SJCRH30 (cell line): ENCODE measurements at regions not wholly inside any gene's neighbourhood (a gene's known extent, or its start where the extent isn't known, plus 50 kb on each side); places are given as distances from the start of the nearest gene placed in this dataset.

Experiments used
- DNase-seq, 2 experiments: peaks; one replicate each; pipeline ENCODE4 v3.0.0-alpha.2; 2015 to 2020
- H3K27ac ChIP-seq: fragments of 250-450 bp; sonication (Bioruptor Pico); 2 replicates; pipeline ENCODE4 v1.5.1; 2020; ENCODE audit warnings: mild to moderate bottlenecking, moderate library complexity
- H3K27me3 ChIP-seq: fragments of 250-450 bp; sonication (Bioruptor Pico); 2 replicates; pipeline ENCODE4 v1.5.1; 2020; ENCODE audit warnings: mild to moderate bottlenecking, moderate library complexity
- H3K36me3 ChIP-seq: fragments of 250-450 bp; sonication (Bioruptor Pico); 2 replicates; pipeline ENCODE4 v1.5.1; 2020; ENCODE audit warnings: mild to moderate bottlenecking, moderate library complexity
- H3K4me1 ChIP-seq: fragments of 250-450 bp; sonication (Bioruptor Pico); 2 replicates; pipeline ENCODE4 v1.5.1; 2020; ENCODE audit warnings: mild to moderate bottlenecking, moderate library complexity
- H3K4me3 ChIP-seq: fragments of 250-450 bp; sonication (Bioruptor Pico); 2 replicates; pipeline ENCODE4 v1.5.1; 2020; ENCODE audit warnings: mild to moderate bottlenecking, moderate library complexity
- H3K9me3 ChIP-seq: fragments of 250-450 bp; sonication (Bioruptor Pico); replicated peaks from 2 replicates; pipeline ENCODE4 v1.5.1; 2020; ENCODE audit warnings: mild to moderate bottlenecking, moderate library complexity

DNA sequence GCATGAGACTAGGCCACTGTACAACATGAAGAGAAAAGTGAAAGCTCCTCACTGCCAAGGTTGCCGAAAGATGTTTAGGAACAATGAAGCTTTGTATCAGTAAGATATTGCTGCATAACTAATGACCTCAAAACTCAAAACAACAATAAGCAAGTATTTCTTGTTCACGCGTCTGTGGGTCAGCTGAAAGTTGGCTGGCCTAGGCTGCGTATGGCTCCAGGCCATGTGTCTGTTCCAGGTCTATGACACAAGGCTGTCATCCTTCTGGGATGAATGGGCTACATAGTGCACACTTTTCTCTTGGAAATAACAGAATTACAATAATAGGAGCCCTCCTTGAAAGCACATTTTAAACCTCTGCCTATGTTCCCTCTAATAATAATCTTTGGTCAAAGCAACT, 515.9 kb downstream of the PLPP3 start:
- no peaks in the 10 kb centered on the region for H3K27me3 ChIP-seq
- no peaks in the 10 kb centered on the region for H3K36me3 ChIP-seq

GRCh38 chr1:56062625-56063024, 516.7 kb downstream of the PLPP3 start:
- Histone ChIP-seq H3K9me3 (no peaks in the 10 kb centered on the region), H3K4me1 (no peaks in the 10 kb centered on the region), H3K36me3 (no peaks in the 10 kb centered on the region), H3K27ac (no peak overlapping the region), H3K27me3 (no peaks in the 10 kb centered on the region), H3K4me3 (no peak overlapping the region)
- no peak for DNase-seq

More for the DNA sequence above, 515.9 kb downstream of the PLPP3 start:
- Histone ChIP-seq H3K27ac (no peak overlapping the region), H3K4me1 (no peaks in the 10 kb centered on the region), H3K4me3 (no peak overlapping the region), H3K9me3 (no peaks in the 10 kb centered on the region)
- no peak for DNase-seq

DNA sequence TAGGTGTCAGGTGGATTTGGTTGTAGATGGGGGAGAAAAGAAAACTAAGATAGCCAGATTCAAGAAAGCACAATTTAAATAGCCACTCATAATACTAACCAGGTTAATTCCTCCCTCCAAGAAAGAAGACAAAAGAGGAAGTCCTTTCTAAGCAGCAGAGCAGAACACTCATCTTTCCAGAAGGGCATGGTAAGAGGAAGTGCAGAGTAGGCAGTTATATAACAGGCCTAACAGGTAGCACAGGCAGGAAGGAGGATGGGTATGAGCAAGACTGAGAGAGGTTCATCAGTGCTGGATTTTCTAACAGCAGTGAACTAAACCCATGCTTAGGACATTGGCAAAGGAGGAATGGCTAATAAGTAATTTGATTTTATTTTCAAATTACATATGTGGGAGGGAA, 517.5 kb downstream of the PLPP3 start:
- Histone ChIP-seq H3K9me3 (no peaks in the 10 kb centered on the region), H3K36me3 (no peaks in the 10 kb centered on the region), H3K27me3 (no peaks in the 10 kb centered on the region), H3K4me1 (no peaks in the 10 kb centered on the region), H3K4me3 (no peak overlapping the region), H3K27ac (no peak overlapping the region)
- DNase-seq = no peak

- Histone ChIP-seq H3K4me1 (no peaks in the 10 kb centered on the region), H3K36me3 (no peaks in the 10 kb centered on the region), H3K27ac (no peak overlapping the region), H3K27me3 (no peaks in the 10 kb centered on the region), H3K9me3 (no peaks in the 10 kb centered on the region), H3K4me3 (no peak overlapping the region)
- DNase-seq = no peak
These were observed 518.5 kb downstream of the PLPP3 start for GRCh38 chr1:56060906-56061305.

- Histone ChIP-seq H3K4me3 (no peak overlapping the region), H3K4me1 (no peaks in the 10 kb centered on the region), H3K27ac (no peak overlapping the region), H3K36me3 (no peaks in the 10 kb centered on the region), H3K9me3 (no peaks in the 10 kb centered on the region), H3K27me3 (no peaks in the 10 kb centered on the region)
- DNase-seq = no peak
These were observed 521.6 kb downstream of the PLPP3 start for GRCh38 chr1:56057466-56058405.

GRCh38 chr1:56056438-56057287, 522.7 kb downstream of the PLPP3 start:
- DNase-seq = no peak

GRCh38 chr1:56054959-56055358, 524.4 kb downstream of the PLPP3 start:
- DNase-seq = no peak
- no peaks in the 10 kb centered on the region for H3K27me3 ChIP-seq
- H3K4me1 ChIP-seq = no peaks in the 10 kb centered on the region
- no peaks in the 10 kb centered on the region for H3K9me3 ChIP-seq
- H3K27ac ChIP-seq = no peak overlapping the region
- H3K4me3 ChIP-seq = no peak overlapping the region
- no peaks in the 10 kb centered on the region for H3K36me3 ChIP-seq

More at GRCh38 chr1:56056438-56057287, 522.7 kb downstream of the PLPP3 start:
- Histone ChIP-seq H3K9me3 (no peaks in the 10 kb centered on the region), H3K27ac (no peak overlapping the region), H3K4me3 (no peak overlapping the region), H3K36me3 (no peaks in the 10 kb centered on the region), H3K27me3 (no peaks in the 10 kb centered on the region), H3K4me1 (no peaks in the 10 kb centered on the region)

DNA sequence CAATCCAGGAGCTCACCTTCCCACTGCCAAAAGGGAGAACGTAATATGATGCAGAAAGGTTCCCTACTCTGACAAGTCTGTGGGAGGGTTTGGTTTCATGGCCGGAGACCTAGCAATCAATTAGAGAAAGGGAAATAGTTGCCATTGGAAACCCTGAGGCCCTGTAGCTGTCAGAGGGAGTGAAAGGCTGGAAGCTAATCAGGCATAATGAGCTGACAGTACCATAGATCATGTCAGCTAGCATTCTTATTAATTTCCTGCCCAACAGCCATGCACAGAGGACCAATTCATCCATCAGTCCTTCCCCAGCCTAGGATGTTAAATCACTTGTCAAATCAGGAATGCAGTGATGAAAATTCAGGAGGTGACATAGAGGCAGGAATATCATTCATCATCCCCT, 527.3 kb downstream of the PLPP3 start:
- no peak for DNase-seq
- H3K27me3 ChIP-seq = no peaks in the 10 kb centered on the region
- no peak overlapping the region for H3K27ac ChIP-seq
- H3K36me3 ChIP-seq = no peaks in the 10 kb centered on the region
- no peak overlapping the region for H3K4me3 ChIP-seq
- no peaks in the 10 kb centered on the region for H3K9me3 ChIP-seq
- H3K4me1 ChIP-seq = no peaks in the 10 kb centered on the region

DNA sequence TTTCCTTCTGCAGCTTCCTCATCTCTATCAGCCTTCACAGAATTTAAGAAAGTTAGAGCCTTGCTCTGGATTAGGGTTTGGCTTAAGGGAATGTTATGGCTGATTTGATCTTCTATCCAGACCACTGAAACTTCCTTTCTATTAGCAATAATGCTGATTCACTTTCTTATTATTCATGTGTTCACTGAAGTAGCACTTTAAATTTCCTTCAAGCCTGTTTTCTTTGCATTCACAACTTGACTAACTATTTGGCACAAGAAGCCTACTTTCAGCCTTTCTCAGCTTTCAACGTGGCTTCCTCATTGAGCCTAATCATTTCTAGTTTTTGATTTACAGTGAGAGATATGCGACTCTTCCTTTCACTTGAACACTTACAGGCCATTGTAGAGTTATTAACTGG, 528.5 kb downstream of the PLPP3 start:
- H3K4me3 ChIP-seq = no peak overlapping the region
- no peak for DNase-seq
- H3K9me3 ChIP-seq = no peaks in the 10 kb centered on the region
- no peaks in the 10 kb centered on the region for H3K4me1 ChIP-seq
- no peak overlapping the region for H3K27ac ChIP-seq
- no peaks in the 10 kb centered on the region for H3K27me3 ChIP-seq
- H3K36me3 ChIP-seq = no peaks in the 10 kb centered on the region

- Histone ChIP-seq H3K27ac (no peak overlapping the region), H3K4me3 (no peak overlapping the region), H3K27me3 (no peaks in the 10 kb centered on the region), H3K4me1 (no peaks in the 10 kb centered on the region), H3K36me3 (no peaks in the 10 kb centered on the region), H3K9me3 (no peaks in the 10 kb centered on the region)
- no peak for DNase-seq
These were observed 533.9 kb downstream of the PLPP3 start for GRCh38 chr1:56045477-56045876.

GRCh38 chr1:56045062-56045461, 534.3 kb downstream of the PLPP3 start:
- no peaks in the 10 kb centered on the region for H3K36me3 ChIP-seq
- H3K27me3 ChIP-seq = no peaks in the 10 kb centered on the region
- no peak for DNase-seq
- no peaks in the 10 kb centered on the region for H3K4me1 ChIP-seq
- H3K9me3 ChIP-seq = no peaks in the 10 kb centered on the region
- no peak overlapping the region for H3K4me3 ChIP-seq
- H3K27ac ChIP-seq = no peak overlapping the region

DNA sequence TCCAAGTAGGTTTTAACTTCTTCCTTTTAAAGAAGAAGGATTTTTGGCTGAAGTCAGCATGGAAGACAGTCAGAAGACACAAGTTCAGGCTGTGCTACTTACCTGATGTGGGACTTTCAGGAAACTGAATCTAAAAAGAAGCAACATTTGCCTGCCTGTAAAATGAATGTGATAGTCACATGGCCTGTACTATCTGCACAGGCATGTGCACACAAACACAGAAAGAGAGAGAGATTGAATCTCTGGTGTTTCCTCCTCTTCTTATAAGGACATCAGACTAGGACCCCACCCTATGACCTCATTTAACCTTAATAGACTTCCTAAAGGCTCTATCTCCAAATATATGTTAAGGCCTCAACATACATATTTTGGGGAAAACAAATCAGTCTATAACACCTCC, 542.9 kb downstream of the PLPP3 start:
- no peak for DNase-seq
- Histone ChIP-seq H3K4me3 (no peak overlapping the region), H3K27ac (no peak overlapping the region)

DNA sequence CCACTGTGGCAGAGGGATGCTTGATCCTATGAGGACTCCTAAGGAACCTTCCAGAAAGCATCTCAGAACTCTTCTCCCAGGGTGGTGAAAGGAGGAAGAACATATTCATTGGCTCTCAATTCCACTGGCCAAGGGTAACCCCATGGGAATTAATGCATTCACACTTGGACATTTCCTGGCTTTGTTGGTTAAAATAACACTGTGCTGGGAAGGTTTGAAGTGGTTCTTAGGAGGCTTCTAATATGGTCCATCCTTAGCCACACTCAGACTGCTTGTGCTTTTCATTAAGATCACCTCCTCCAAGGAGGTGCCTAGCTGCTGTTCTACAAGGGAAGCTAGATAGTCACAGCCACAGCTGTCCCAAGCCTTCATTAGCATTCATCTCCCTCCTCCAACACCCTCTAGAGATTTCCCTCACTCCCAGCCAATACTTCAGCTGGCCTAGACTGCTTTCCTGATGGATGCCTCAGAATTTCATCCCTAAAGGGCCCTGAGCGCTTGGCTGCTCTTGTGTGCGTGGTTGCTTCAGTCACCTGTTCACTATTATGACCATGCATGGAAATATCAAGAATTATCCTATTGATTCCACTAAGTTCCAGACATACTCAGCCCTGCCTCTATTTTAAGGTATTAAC, 544.4 kb downstream of the PLPP3 start:
- no peaks in the 10 kb centered on the region for H3K36me3 ChIP-seq
- DNase-seq = no peak
- H3K4me3 ChIP-seq = no peak overlapping the region
- H3K27me3 ChIP-seq = peaks cover 3% of the 10 kb centered on the region; the same call in 1 of the 2 replicates
- H3K27ac ChIP-seq = no peak overlapping the region
- H3K9me3 ChIP-seq = no peaks in the 10 kb centered on the region
- H3K4me1 ChIP-seq = no peaks in the 10 kb centered on the region

More for the DNA sequence above, 542.9 kb downstream of the PLPP3 start:
- Histone ChIP-seq H3K4me1 (no peaks in the 10 kb centered on the region), H3K9me3 (no peaks in the 10 kb centered on the region), H3K36me3 (no peaks in the 10 kb centered on the region), H3K27me3 (no peaks in the 10 kb centered on the region)

GRCh38 chr1:56034222-56034621, 545.1 kb downstream of the PLPP3 start:
- H3K9me3 ChIP-seq = no peaks in the 10 kb centered on the region
- DNase-seq = no peak
- H3K4me3 ChIP-seq = no peak overlapping the region
- no peak overlapping the region for H3K27ac ChIP-seq
- no peaks in the 10 kb centered on the region for H3K4me1 ChIP-seq
- H3K27me3 ChIP-seq = peaks cover 3% of the 10 kb centered on the region; the same call in 1 of the 2 replicates
- H3K36me3 ChIP-seq = no peaks in the 10 kb centered on the region
